ENCODE measurements at regions not wholly inside any gene's neighbourhood (a gene's known extent, or its start where the extent isn't known, plus 50 kb on each side); places are given as distances from the start of the nearest gene placed in this dataset.

- Histone ChIP-seq H3K4me2 (no peak overlapping the region), H2AFZ (no peak overlapping the region), H3K4me3 (no peak overlapping the region), H4K20me1 (replicated peaks; ENCODE audit: insufficient read depth) (no peaks in the 10 kb centered on the region), H3K36me3 (ENCODE audit: insufficient read depth) (no peaks in the 10 kb centered on the region), H3K9me2 (ENCODE audit: insufficient read depth) (no peaks in the 10 kb centered on the region; the same call in none of the 2 replicates), H3K4me1 (ENCODE audit: insufficient read depth) (no peaks in the 10 kb centered on the region), H3K27me3 (ENCODE audit: insufficient read depth) (no peaks in the 10 kb centered on the region), H3K79me2 (replicated peaks; ENCODE audit: insufficient read depth) (no peaks in the 10 kb centered on the region), H3F3A (replicated peaks; ENCODE audit: low read depth) (no peaks in the 10 kb centered on the region), H3K27ac (ENCODE audit: low read depth) (no peak overlapping the region)
- Mint-ChIP-seq H3K27ac (no peak overlapping the region), H3K4me3 (no peak overlapping the region), H3K4me1 (no peaks in the 10 kb centered on the region), H3K36me3 (ENCODE audit: low read depth) (peaks cover 7% of the 10 kb centered on the region; the same call in 1 of the 3 replicates), H3K9me3 (peaks cover 11% of the 10 kb centered on the region), H3K27me3 (ENCODE audit: insufficient read depth, low read depth, poor library complexity) (peaks cover 3% of the 10 kb centered on the region)
- TF ChIP-seq REST (IDR thresholded peaks at IDR 0.05; ENCODE audit: unreplicated experiment) (no peak), ZNF462 (CRISPR knock-in tag; IDR thresholded peaks at IDR 0.05) (no peak), ETS1 (IDR thresholded peaks at IDR 0.05) (no peak), JUNB (IDR thresholded peaks at IDR 0.05; ENCODE audit: unreplicated experiment) (no peak), EZH2phosphoT487 (IDR thresholded peaks at IDR 0.05; ENCODE audit: unreplicated experiment) (no peak), STAT1 (IDR thresholded peaks at IDR 0.05; ENCODE audit: unreplicated experiment) (no peak), ZNF331 (CRISPR knock-in tag; IDR thresholded peaks at IDR 0.05; ENCODE audit: low read depth) (no peak), NANOG (IDR thresholded peaks at IDR 0.05; ENCODE audit: borderline replicate concordance) (no peak), CREB1 (CRISPR knock-in tag; IDR thresholded peaks at IDR 0.05; ENCODE audit: low read depth) (no peak), EZH2 (IDR thresholded peaks at IDR 0.05; ENCODE audit: low read depth, unreplicated experiment) (no peak), CTCF (conservative IDR thresholded peaks at IDR 0.05; ENCODE audit: low read depth in 2 of 2) (no peak), ZNF114 (CRISPR knock-in tag; IDR thresholded peaks at IDR 0.05) (no peak), POLR2AphosphoS5 (IDR thresholded peaks at IDR 0.05; ENCODE audit: low read depth) (no peak)
- ATAC-seq (no peak), DNase-seq (ENCODE audit: low spot score) (no peak)
These were observed 51.4 kb upstream of the SEC61G start for GRCh38 chr7:54810401-54810800.

Measured in GM23338 (cell line).